Ovary (tissue), 7 donors: ENCODE measurements at regions not wholly inside any gene's neighbourhood (a gene's known extent, or its start where the extent isn't known, plus 50 kb on each side); places are given as distances from the start of the nearest gene placed in this dataset.

Experiments
- DNase-seq, 5 donors: peaks; one replicate each; pipeline ENCODE4 v3.0.0-alpha.2; 2019 to 2020
- H3K27ac ChIP-seq, 2 donors: fragments of 200-600 bp; one replicate each; pipeline versions ENCODE4 v1.5.1 to v1.8.0; 2019 to 2022
- H3K27me3 ChIP-seq: fragments of 200-600 bp; one replicate; pipeline ENCODE4 v1.8.0; 2022
- H3K36me3 ChIP-seq: fragments of 200-600 bp; sonication (generic); one replicate; pipeline ENCODE4 v1.5.1; 2019
- H3K4me1 ChIP-seq: one replicate; pipeline ENCODE4 v1.8.1; 2013; ENCODE audit warnings: mild to moderate bottlenecking, moderate library complexity; ENCODE audit not compliant: insufficient read depth
- H3K4me3 ChIP-seq: fragments of 200-600 bp; sonication (generic); one replicate; pipeline ENCODE4 v1.5.1; 2017
- H3K9me3 ChIP-seq, 2 donors: fragments of 200-600 bp in 1 of 2; sonication (generic) in 1 of 2; one replicate each; pipeline versions ENCODE4 v1.5.1 to v1.8.1; 2013 to 2019; ENCODE audit warnings: mild to moderate bottlenecking in 1 of 2, moderate library complexity in 1 of 2
- CTCF ChIP-seq, 3 donors: fragments of 450-650 bp in 2 of 3; fragments of 200-600 bp in 1 of 3; IDR thresholded peaks; one replicate each; pipeline versions ENCODE4 v1.5.1 to v1.8.0; 2016 to 2022; ENCODE audit warnings: antibody characterized with exemption in 3 of 3, mild to moderate bottlenecking in 1 of 3
- EP300 ChIP-seq: sonication (generic); formaldehyde crosslinking; IDR thresholded peaks from one replicate; pipeline ENCODE4 v1.6.1; 2017; ENCODE audit warnings: antibody characterized with exemption
- POLR2A ChIP-seq: fragments of 450-650 bp; IDR thresholded peaks from one replicate; pipeline ENCODE4 v1.6.1; 2017; ENCODE audit warnings: antibody characterized with exemption, mild to moderate bottlenecking, moderate library complexity
- WGBS, 3 donors: extraction: QIAGEN DNeasy Blood & Tissue Kit in 1 of 3; methylation state at CpG; one replicate each; pipeline versions ENCODE4 v1.1.5 to v1.1.7; 2013 to 2017; 5-methylcytosine and 5-hydroxymethylcytosine counted together
- intact Hi-C, 4 donors: fragments of 100-400 bp; cut with DNase I; formaldehyde crosslinking; loops; one replicate each; pipeline versions ENCODE4 v1.11.0 to v1.15.1; 2022 to 2023
- donor health status: DM: no; HTN: no; CAD: no; lungs with moderate emphysema.
- donor health status: DM: no; HTN: no; CAD: no.
- donor health status: Bipolar disorder and iron deficiency.
- donor health status: DM: no; HTN: no; CAD: no.
- donor health status: DM: yes; HTN: yes; CAD: no.

- intact Hi-C loops, result no loop called here
- Histone ChIP-seq H3K4me3 (no peak overlapping the region), H3K36me3 (no peaks in the 10 kb centered on the region), H3K4me1 (no peaks in the 10 kb centered on the region), H3K9me3 (no peaks in the 10 kb centered on the region), H3K27me3 (no peaks in the 10 kb centered on the region), H3K27ac (no peak overlapping the region)
- TF ChIP-seq EP300, result no peak
- no peak for TF ChIP-seq CTCF (IDR thresholded peaks at IDR 0.05)
- TF ChIP-seq POLR2A, result no peak
- no peak for DNase-seq
- WGBS, 3 donors, result 54 to 63% (median 55%) methylated on average over 1 of the region's 1 CpG
These were observed 258.4 kb upstream of the CITED2 start for GRCh38 chr6:139632840-139633239.

GRCh38 chr6:139628270-139628669, 253.8 kb upstream of the CITED2 start:
- intact Hi-C loops, result no loop called here
- Histone ChIP-seq H3K36me3 (no peaks in the 10 kb centered on the region), H3K27me3 (no peaks in the 10 kb centered on the region), H3K4me3 (no peak overlapping the region), H3K9me3 (no peaks in the 10 kb centered on the region), H3K4me1 (no peaks in the 10 kb centered on the region), H3K27ac (no peak overlapping the region)
- no peak for DNase-seq
- 28 to 52% (median 34%) methylated on average over 1 of the region's 1 CpG for WGBS, 3 donors
- no peak for TF ChIP-seq CTCF (IDR thresholded peaks at IDR 0.05)
- no peak for TF ChIP-seq POLR2A
- TF ChIP-seq EP300, result no peak

GRCh38 chr6:139627091-139627490, 252.6 kb upstream of the CITED2 start:
- H3K4me3 ChIP-seq, result no peak overlapping the region
- no peaks in the 10 kb centered on the region for H3K4me1 ChIP-seq
- no peak overlapping the region for H3K27ac ChIP-seq
- H3K36me3 ChIP-seq, result no peaks in the 10 kb centered on the region
- WGBS, 3 donors, result 60 to 71% (median 70%) methylated on average over 1 of the region's 1 CpG
- no peaks in the 10 kb centered on the region for H3K27me3 ChIP-seq
- TF ChIP-seq EP300 (no peak), CTCF (IDR thresholded peaks at IDR 0.05) (no peak), POLR2A (no peak)
- intact Hi-C loops, result no loop called here
- DNase-seq, result no peak
- H3K9me3 ChIP-seq, result no peaks in the 10 kb centered on the region

- H3K4me3 ChIP-seq, result no peak overlapping the region
- no peak overlapping the region for H3K27ac ChIP-seq
- 61 to 79% (median 74%) methylated on average over 5 of the region's 5 CpGs for WGBS, 3 donors
- no peaks in the 10 kb centered on the region for H3K27me3 ChIP-seq
- intact Hi-C loops, result no loop called here
- TF ChIP-seq EP300 (no peak), CTCF (IDR thresholded peaks at IDR 0.05) (no peak), POLR2A (no peak)
- H3K36me3 ChIP-seq, result no peaks in the 10 kb centered on the region
- H3K9me3 ChIP-seq, result no peaks in the 10 kb centered on the region
- DNase-seq, result no peak
- no peaks in the 10 kb centered on the region for H3K4me1 ChIP-seq
These were observed 251.8 kb upstream of the CITED2 start for GRCh38 chr6:139625998-139626975.
